HEK293 (cell line): ENCODE measurements at regions not wholly inside any gene's neighbourhood (a gene's known extent, or its start where the extent isn't known, plus 50 kb on each side); places are given as distances from the start of the nearest gene placed in this dataset.
"Not testable (repeated sequence)": the region's sequence is repeated elsewhere in the genome, so short reads cannot be mapped to it uniquely, and the experiment has no call there.

Experiments used
- CTCF ChIA-PET: fragments of 350-600 bp; formaldehyde crosslinking; extraction: SDS; loops from one replicate; lab custom pipeline; 2021; ENCODE audit warnings: antibody characterized with exemption; lab: Yijun Ruan, JAX
- POLR2A ChIA-PET: fragments of 300-600 bp; formaldehyde crosslinking; extraction: SDS; loops from one replicate; lab custom pipeline; 2020; ENCODE audit warnings: antibody characterized with exemption, inconsistent platforms; lab: Yijun Ruan, JAX
- H3K27ac ChIP-seq: fragments of 200-500 bp; sonication (Bioruptor generic); 2 replicates; pipeline ENCODE4 v1.5.1; 2014; ENCODE audit warnings: low read depth, low read length, control low read depth, inconsistent platforms; ENCODE audit errors: extremely low read depth
- H3K36me3 ChIP-seq, 2 experiments: fragments of 200-500 bp in 1 of 2; sonication (Bioruptor generic) in 1 of 2; 1 replicate in 1 of 2; 2 replicates in 1 of 2; pipeline ENCODE4 v1.5.1; 2014 to 2017; ENCODE audit warnings: inconsistent platforms in 2 of 2, low read length in 2 of 2; ENCODE audit not compliant: control insufficient read depth in 2 of 2, insufficient read depth in 1 of 2
- H3K4me1 ChIP-seq: fragments of 200-500 bp; sonication (Bioruptor generic); 2 replicates; pipeline ENCODE4 v1.5.1; 2014; ENCODE audit warnings: mild to moderate bottlenecking, low read length, inconsistent platforms; ENCODE audit not compliant: control insufficient read depth, insufficient read depth
- H3K4me3 ChIP-seq: 2 replicates; pipeline ENCODE4 v1.5.1; 2011; ENCODE audit warnings: low read depth, mild to moderate bottlenecking, control low read depth, low read length, moderate library complexity
- H3K9me3 ChIP-seq: fragments of 200-500 bp; sonication (Bioruptor generic); 2 replicates; pipeline ENCODE4 v1.5.1; 2014; ENCODE audit warnings: low read depth, low read length, inconsistent platforms; ENCODE audit not compliant: control insufficient read depth, insufficient read depth
- EGR2 ChIP-seq: fragments of 450-650 bp; formaldehyde crosslinking; IDR thresholded peaks from 2 replicates; pipeline ENCODE4 v1.5.1; 2016; ENCODE audit warnings: low read depth, missing biosample characterization, missing genetic modification characterization
- GLI2 ChIP-seq: fragments of 450-650 bp; formaldehyde crosslinking; IDR thresholded peaks from 2 replicates; pipeline ENCODE4; 2017; ENCODE audit warnings: missing biosample characterization, missing genetic modification characterization, low read depth, borderline replicate concordance
- GLIS1 ChIP-seq: fragments of 450-650 bp; formaldehyde crosslinking; IDR thresholded peaks from 2 replicates; pipeline ENCODE4 v1.5.1; 2016; ENCODE audit warnings: missing biosample characterization, missing genetic modification characterization
- KLF9 ChIP-seq: fragments of 450-650 bp; formaldehyde crosslinking; IDR thresholded peaks from 2 replicates; pipeline ENCODE4 v1.5.1; 2016; ENCODE audit warnings: missing biosample characterization, missing genetic modification characterization, low read depth
- ZBTB17 ChIP-seq: fragments of 450-650 bp; formaldehyde crosslinking; IDR thresholded peaks from 2 replicates; pipeline ENCODE4 v1.5.1; 2016; ENCODE audit warnings: missing biosample characterization, missing genetic modification characterization
- ZFHX2 ChIP-seq: fragments of 450-650 bp; formaldehyde crosslinking; conservative IDR thresholded peaks from 2 replicates; pipeline ENCODE4 v1.5.1; 2016; ENCODE audit warnings: missing biosample characterization, missing genetic modification characterization
- ZFP37 ChIP-seq: fragments of 450-650 bp; formaldehyde crosslinking; IDR thresholded peaks from 2 replicates; pipeline ENCODE4 v1.5.1; 2016; ENCODE audit warnings: missing biosample characterization, missing genetic modification characterization
- ZNF121 ChIP-seq: fragments of 450-650 bp; formaldehyde crosslinking; IDR thresholded peaks from 2 replicates; pipeline ENCODE4 v1.5.1; 2016; ENCODE audit warnings: missing biosample characterization, missing genetic modification characterization
- ZNF18 ChIP-seq: fragments of 450-650 bp; formaldehyde crosslinking; IDR thresholded peaks from 2 replicates; pipeline ENCODE4 v1.5.1; 2016; ENCODE audit warnings: missing biosample characterization, missing genetic modification characterization
- ZNF2 ChIP-seq: fragments of 450-650 bp; formaldehyde crosslinking; IDR thresholded peaks from 2 replicates; pipeline ENCODE4 v1.5.1; 2016; ENCODE audit warnings: missing biosample characterization, missing genetic modification characterization
- ZNF202 ChIP-seq: fragments of 450-650 bp; formaldehyde crosslinking; IDR thresholded peaks from 2 replicates; pipeline ENCODE4 v1.5.1; 2016; ENCODE audit warnings: missing biosample characterization, missing genetic modification characterization, borderline replicate concordance
- ZNF214 ChIP-seq: fragments of 450-650 bp; formaldehyde crosslinking; IDR thresholded peaks from 2 replicates; pipeline ENCODE4 v1.5.1; 2017; ENCODE audit warnings: missing biosample characterization, mild to moderate bottlenecking, missing genetic modification characterization, borderline replicate concordance
- ZNF221 ChIP-seq: fragments of 450-650 bp; formaldehyde crosslinking; IDR thresholded peaks from 2 replicates; pipeline ENCODE4 v1.5.1; 2017; ENCODE audit warnings: missing biosample characterization, missing genetic modification characterization, borderline replicate concordance
- ZNF26 ChIP-seq: fragments of 450-650 bp; formaldehyde crosslinking; IDR thresholded peaks from 2 replicates; pipeline ENCODE4 v1.5.1; 2016; ENCODE audit warnings: missing biosample characterization, missing genetic modification characterization
- ZNF292 ChIP-seq: fragments of 450-650 bp; formaldehyde crosslinking; IDR thresholded peaks from 2 replicates; pipeline ENCODE4 v1.5.1; 2016; ENCODE audit warnings: low read depth, missing biosample characterization, missing genetic modification characterization, borderline replicate concordance
- ZNF391 ChIP-seq: fragments of 450-650 bp; formaldehyde crosslinking; IDR thresholded peaks from 2 replicates; pipeline ENCODE4 v1.5.1; 2016; ENCODE audit warnings: low read depth, missing biosample characterization, missing genetic modification characterization, borderline replicate concordance
- ZNF501 ChIP-seq: fragments of 450-650 bp; formaldehyde crosslinking; IDR thresholded peaks from 2 replicates; pipeline ENCODE4 v1.5.1; 2016; ENCODE audit warnings: missing biosample characterization, missing genetic modification characterization
- ZNF558 ChIP-seq: fragments of 450-650 bp; formaldehyde crosslinking; IDR thresholded peaks from 2 replicates; pipeline ENCODE4 v1.5.1; 2016; ENCODE audit warnings: missing biosample characterization, missing genetic modification characterization
- ZNF571 ChIP-seq: fragments of 450-650 bp; formaldehyde crosslinking; IDR thresholded peaks from 2 replicates; pipeline ENCODE4 v1.5.0; 2017; ENCODE audit warnings: missing biosample characterization, missing genetic modification characterization
- ZNF624 ChIP-seq: fragments of 450-650 bp; formaldehyde crosslinking; IDR thresholded peaks from 2 replicates; pipeline ENCODE4 v1.5.1; 2017; ENCODE audit warnings: missing biosample characterization, missing genetic modification characterization
- ZNF843 ChIP-seq: fragments of 450-650 bp; formaldehyde crosslinking; IDR thresholded peaks from 2 replicates; pipeline ENCODE4 v1.5.1; 2016; ENCODE audit warnings: missing biosample characterization, missing genetic modification characterization

- H3K27ac ChIP-seq = no peak overlapping the region
- TF ChIP-seq ZFP37 (no peak), ZNF26 (no peak), ZNF121 (tag by site-specific recombination) (no peak), ZNF202 (no peak), ZNF2 (tag by site-specific recombination) (no peak), GLIS1 (tag by site-specific recombination) (no peak), ZBTB17 (tag by site-specific recombination) (no peak), ZNF571 (tag by site-specific recombination) (no peak), ZNF221 (tag by site-specific recombination) (no peak), GLI2 (tag by site-specific recombination) (no peak)
- ChIA-PET CTCF (no interaction called here), POLR2A (no interaction called here)
- no peak overlapping the region for H3K4me3 ChIP-seq
- no peaks in the 10 kb centered on the region for H3K9me3 ChIP-seq
- no peaks in the 10 kb centered on the region for H3K4me1 ChIP-seq
- H3K36me3 ChIP-seq = no peaks in the 10 kb centered on the region
Measured at GRCh38 chr9:90702441-90702955, 59.9 kb upstream of the DIRAS2 start.

- ChIA-PET POLR2A (no interaction called here), CTCF (no interaction called here)
- no peak overlapping the region for H3K4me3 ChIP-seq
- no peaks in the 10 kb centered on the region for H3K9me3 ChIP-seq
- no peak overlapping the region for H3K27ac ChIP-seq
- no peaks in the 10 kb centered on the region for H3K36me3 ChIP-seq
- no peak for TF ChIP-seq ZNF292 (tag by site-specific recombination)
- TF ChIP-seq ZNF501 (tag by site-specific recombination) = no peak
- TF ChIP-seq ZNF391 (tag by site-specific recombination) = no peak
- no peaks in the 10 kb centered on the region for H3K4me1 ChIP-seq
Measured at GRCh38 chr9:90698871-90699440, 56.3 kb upstream of the DIRAS2 start.

- CTCF ChIA-PET = interaction anchor here (0.6 kb wide), 1 partner anchor 1120 kb away, joined by 7 read pairs; no protein-coding TSS in a partner anchor
Measured at GRCh38 chr9:90697808-90698207, 55.2 kb upstream of the DIRAS2 start.

GRCh38 chr9:90694187-90694586 is 51.6 kb upstream of the DIRAS2 start:
- H3K9me3 ChIP-seq, H3K4me3 ChIP-seq, H3K36me3 ChIP-seq, POLR2A ChIA-PET, CTCF ChIA-PET, H3K27ac ChIP-seq, H3K4me1 ChIP-seq: not testable (repeated sequence)
- peak; percentile 86 for TF ChIP-seq EGR2 (tag by site-specific recombination)
- TF ChIP-seq ZNF18 (tag by site-specific recombination) = 0 out of 2 replicates have a peak, but pooled peaks have one; percentile 6
- TF ChIP-seq ZFHX2 = peak; percentile 90

More at GRCh38 chr9:90697808-90698207, 55.2 kb upstream of the DIRAS2 start:
- no peak for TF ChIP-seq ZNF558 (tag by site-specific recombination)
- TF ChIP-seq KLF9 (tag by site-specific recombination) = no peak
- TF ChIP-seq ZNF214 = no peak
- TF ChIP-seq ZNF624 (tag by site-specific recombination) = no peak
- no peak for TF ChIP-seq ZNF843 (tag by site-specific recombination)
- Histone ChIP-seq H3K4me3 (no peak overlapping the region), H3K4me1 (no peaks in the 10 kb centered on the region), H3K36me3 (no peaks in the 10 kb centered on the region), H3K9me3 (no peaks in the 10 kb centered on the region), H3K27ac (no peak overlapping the region)
- POLR2A ChIA-PET = no interaction called here
